ENCODE measurements at regions not wholly inside any gene's neighbourhood (a gene's known extent, or its start where the extent isn't known, plus 50 kb on each side); places are given as distances from the start of the nearest gene placed in this dataset.
"Not testable (repeated sequence)": the region's sequence is repeated elsewhere in the genome, so short reads cannot be mapped to it uniquely, and the experiment has no call there.

- DNase-seq (ENCODE audit: low read depth), result no peak
Measured at GRCh38 chr7:81478664-81479063, 291.2 kb downstream of the HGF start.

- not testable (repeated sequence) for DNase-seq (ENCODE audit: low read depth)
Measured at GRCh38 chr7:81478201-81478600, 291.6 kb downstream of the HGF start.

- no peak for DNase-seq (ENCODE audit: low read depth)
Measured at GRCh38 chr7:81473236-81473635, 296.6 kb downstream of the HGF start.

- no peak for DNase-seq (ENCODE audit: low read depth)
Measured at GRCh38 chr7:81470724-81471379, 299.0 kb downstream of the HGF start.

- DNase-seq (ENCODE audit: low read depth), result peak; percentile 55
Measured at GRCh38 chr7:81469869-81470723, 299.8 kb downstream of the HGF start.

- DNase-seq (ENCODE audit: low read depth), result no peak
Measured at GRCh38 chr7:81469153-81469868, 300.5 kb downstream of the HGF start.

GRCh38 chr7:81468526-81468925, 301.3 kb downstream of the HGF start:
- no peak for DNase-seq (ENCODE audit: low read depth)

- no peak for DNase-seq (ENCODE audit: low read depth)
Measured at GRCh38 chr7:81467964-81468363, 301.9 kb downstream of the HGF start.

GRCh38 chr7:81462672-81463071, 307.2 kb downstream of the HGF start:
- DNase-seq (ENCODE audit: low read depth), result no peak

- DNase-seq (ENCODE audit: low read depth), result no peak
Measured at GRCh38 chr7:81460250-81461045, 309.4 kb downstream of the HGF start.

GRCh38 chr7:81459485-81459884, 310.4 kb downstream of the HGF start:
- DNase-seq (ENCODE audit: low read depth), result no peak

- no peak for DNase-seq (ENCODE audit: low read depth)
Measured at GRCh38 chr7:81457852-81458522, 311.9 kb downstream of the HGF start.

- not testable (repeated sequence) for DNase-seq (ENCODE audit: low read depth)
Measured at GRCh38 chr7:81453770-81454169, 316.1 kb downstream of the HGF start.

- no peak for DNase-seq (ENCODE audit: low read depth)
Measured at GRCh38 chr7:81449105-81449504, 320.7 kb downstream of the HGF start.

- DNase-seq (ENCODE audit: low read depth), result peak; percentile 68
Measured at GRCh38 chr7:81447351-81447952, 322.4 kb downstream of the HGF start.

GRCh38 chr7:81446212-81446611, 323.6 kb downstream of the HGF start:
- DNase-seq (ENCODE audit: low read depth), result no peak

GRCh38 chr7:81445462-81445861, 324.4 kb downstream of the HGF start:
- no peak for DNase-seq (ENCODE audit: low read depth)

- DNase-seq (ENCODE audit: low read depth), result no peak
Measured at GRCh38 chr7:81441750-81442149, 328.1 kb downstream of the HGF start.

- no peak for DNase-seq (ENCODE audit: low read depth)
Measured at GRCh38 chr7:81439591-81439990, 330.3 kb downstream of the HGF start.

GRCh38 chr7:81437160-81437559, 332.7 kb downstream of the HGF start:
- DNase-seq (ENCODE audit: low read depth), result not testable (repeated sequence)
